ENCODE measurements at regions not wholly inside any gene's neighbourhood (a gene's known extent, or its start where the extent isn't known, plus 50 kb on each side); places are given as distances from the start of the nearest gene placed in this dataset.

GRCh38 chr4:159777689-159778088 lies 674.8 kb downstream of the RAPGEF2 start:
- Mint-ChIP-seq H3K4me1 (ENCODE audit: low read depth, unreplicated experiment) (no peaks in the 10 kb centered on the region), H3K9me3 (ENCODE audit: unreplicated experiment) (no peaks in the 10 kb centered on the region), H3K27ac (ENCODE audit: unreplicated experiment) (no peak overlapping the region), H3K27me3 (ENCODE audit: insufficient read depth, unreplicated experiment) (peaks cover 3% of the 10 kb centered on the region), H3K36me3 (ENCODE audit: insufficient read depth, unreplicated experiment) (no peaks in the 10 kb centered on the region), H3K4me3 (ENCODE audit: unreplicated experiment) (no peak overlapping the region)
- Histone ChIP-seq H3K36me3 (ENCODE audit: control insufficient read depth, insufficient read depth, low read length) (no peaks in the 10 kb centered on the region), H3K4me3 (ENCODE audit: low read depth, low read length) (no peak overlapping the region), H3K4me1 (no peaks in the 10 kb centered on the region), H3K27me3 (replicated peaks; ENCODE audit: control insufficient read depth, insufficient read depth, low read length) (no peaks in the 10 kb centered on the region), H3K9me3 (no peaks in the 10 kb centered on the region; the same call in 1 of the 2 replicates)
- TF ChIP-seq CTCF (IDR thresholded peaks at IDR 0.05; ENCODE audit: insufficient read depth in 1 of 2, low read depth in 1 of 2, low read length in 1 of 2, severe bottlenecking in 1 of 2, unreplicated experiment in 1 of 2), result no peak
- ChIA-PET POLR2A (no interaction called here), CTCF (no interaction called here)
- intact Hi-C loops (cut with micrococcal nuclease; ENCODE audit: unreplicated experiment), result no loop called here
- no TSS peak for BruUV-seq (replicated peaks)
- no peak for DNase-seq

- no peaks in the 10 kb centered on the region for H3K9me3 Mint-ChIP-seq (ENCODE audit: unreplicated experiment)
- Histone ChIP-seq H3K36me3 (ENCODE audit: control insufficient read depth, insufficient read depth, low read length) (no peaks in the 10 kb centered on the region), H3K9me3 (no peaks in the 10 kb centered on the region; the same call in 1 of the 2 replicates), H3K27me3 (replicated peaks; ENCODE audit: control insufficient read depth, insufficient read depth, low read length) (no peaks in the 10 kb centered on the region), H3K4me1 (no peaks in the 10 kb centered on the region), H3K4me3 (ENCODE audit: low read depth, low read length) (no peak overlapping the region)
- no peak overlapping the region for H3K27ac Mint-ChIP-seq (ENCODE audit: unreplicated experiment)
- no TSS peak for BruUV-seq (replicated peaks)
- ChIA-PET POLR2A (no interaction called here), CTCF (no interaction called here)
- no peaks in the 10 kb centered on the region for H3K4me1 Mint-ChIP-seq (ENCODE audit: low read depth, unreplicated experiment)
- H3K36me3 Mint-ChIP-seq (ENCODE audit: insufficient read depth, unreplicated experiment), result no peaks in the 10 kb centered on the region
- no peaks in the 10 kb centered on the region for H3K27me3 Mint-ChIP-seq (ENCODE audit: insufficient read depth, unreplicated experiment)
- intact Hi-C loops (cut with micrococcal nuclease; ENCODE audit: unreplicated experiment), result no loop called here
- no peak for TF ChIP-seq CTCF (IDR thresholded peaks at IDR 0.05; ENCODE audit: insufficient read depth in 1 of 2, low read depth in 1 of 2, low read length in 1 of 2, severe bottlenecking in 1 of 2, unreplicated experiment in 1 of 2)
- H3K4me3 Mint-ChIP-seq (ENCODE audit: unreplicated experiment), result no peak overlapping the region
- DNase-seq, result no peak
Observed at GRCh38 chr4:159778298-159778697, 675.4 kb downstream of the RAPGEF2 start.

GRCh38 chr4:159779716-159780115 lies 676.8 kb downstream of the RAPGEF2 start:
- CTCF ChIA-PET, result no interaction called here

More at GRCh38 chr4:159779716-159780115, 676.8 kb downstream of the RAPGEF2 start:
- Mint-ChIP-seq H3K4me1 (ENCODE audit: low read depth, unreplicated experiment) (no peaks in the 10 kb centered on the region), H3K27ac (ENCODE audit: unreplicated experiment) (no peak overlapping the region), H3K36me3 (ENCODE audit: insufficient read depth, unreplicated experiment) (no peaks in the 10 kb centered on the region), H3K4me3 (ENCODE audit: unreplicated experiment) (no peak overlapping the region), H3K27me3 (ENCODE audit: insufficient read depth, unreplicated experiment) (no peaks in the 10 kb centered on the region), H3K9me3 (ENCODE audit: unreplicated experiment) (no peaks in the 10 kb centered on the region)
- no peak for TF ChIP-seq CTCF (IDR thresholded peaks at IDR 0.05; ENCODE audit: insufficient read depth in 1 of 2, low read depth in 1 of 2, low read length in 1 of 2, severe bottlenecking in 1 of 2, unreplicated experiment in 1 of 2)
- POLR2A ChIA-PET, result no interaction called here
- H3K4me1 ChIP-seq, result no peaks in the 10 kb centered on the region
- H3K9me3 ChIP-seq, result no peaks in the 10 kb centered on the region; the same call in 1 of the 2 replicates
- no peak for DNase-seq
- H3K27me3 ChIP-seq (replicated peaks; ENCODE audit: control insufficient read depth, insufficient read depth, low read length), result no peaks in the 10 kb centered on the region
- no peak overlapping the region for H3K4me3 ChIP-seq (ENCODE audit: low read depth, low read length)
- intact Hi-C loops (cut with micrococcal nuclease; ENCODE audit: unreplicated experiment), result no loop called here
- BruUV-seq (replicated peaks), result no TSS peak
- no peaks in the 10 kb centered on the region for H3K36me3 ChIP-seq (ENCODE audit: control insufficient read depth, insufficient read depth, low read length)

Data from Caco-2 (cell line).